Brain microvascular endothelial cell (primary cell): ENCODE measurements at regions not wholly inside any gene's neighbourhood (a gene's known extent, or its start where the extent isn't known, plus 50 kb on each side); places are given as distances from the start of the nearest gene placed in this dataset.

ENCODE experiments used
- DNase-seq: peaks from one replicate; pipeline ENCODE4 v3.0.0-alpha.2; 2020
- H3K27ac ChIP-seq: fragments of 250-450 bp; sonication (Bioruptor Pico); 2 replicates; pipeline ENCODE4 v1.5.1; 2020; ENCODE audit warnings: mild to moderate bottlenecking, moderate library complexity
- H3K27me3 ChIP-seq: fragments of 250-450 bp; sonication (Bioruptor Pico); replicated peaks from 2 replicates; pipeline ENCODE4 v1.5.1; 2020; ENCODE audit warnings: mild to moderate bottlenecking
- H3K36me3 ChIP-seq: fragments of 250-450 bp; sonication (Bioruptor Pico); replicated peaks from 2 replicates; pipeline ENCODE4 v1.5.1; 2020; ENCODE audit warnings: mild to moderate bottlenecking
- H3K4me3 ChIP-seq: 2 replicates; pipeline ENCODE4 v1.5.1; 2011; ENCODE audit warnings: low read depth, mild to moderate bottlenecking, control low read depth, low read length, moderate library complexity
- in situ Hi-C: cut with HindIII; loops from 2 replicates; pipeline ENCODE4 v1.10.0; 2017; ENCODE audit warnings: low sequenced_read_pairs, low pct_ligation_motif_present
- TF ChIP-seq, protein P1 (sequence below): IDR thresholded peaks from 2 replicates; pipeline ENCODE4 v1.5.1; 2011; ENCODE audit warnings: low read depth, mild to moderate bottlenecking, moderate library complexity, low read length, control low read depth, inconsistent platforms; ENCODE audit errors: missing control alignments

DNA sequence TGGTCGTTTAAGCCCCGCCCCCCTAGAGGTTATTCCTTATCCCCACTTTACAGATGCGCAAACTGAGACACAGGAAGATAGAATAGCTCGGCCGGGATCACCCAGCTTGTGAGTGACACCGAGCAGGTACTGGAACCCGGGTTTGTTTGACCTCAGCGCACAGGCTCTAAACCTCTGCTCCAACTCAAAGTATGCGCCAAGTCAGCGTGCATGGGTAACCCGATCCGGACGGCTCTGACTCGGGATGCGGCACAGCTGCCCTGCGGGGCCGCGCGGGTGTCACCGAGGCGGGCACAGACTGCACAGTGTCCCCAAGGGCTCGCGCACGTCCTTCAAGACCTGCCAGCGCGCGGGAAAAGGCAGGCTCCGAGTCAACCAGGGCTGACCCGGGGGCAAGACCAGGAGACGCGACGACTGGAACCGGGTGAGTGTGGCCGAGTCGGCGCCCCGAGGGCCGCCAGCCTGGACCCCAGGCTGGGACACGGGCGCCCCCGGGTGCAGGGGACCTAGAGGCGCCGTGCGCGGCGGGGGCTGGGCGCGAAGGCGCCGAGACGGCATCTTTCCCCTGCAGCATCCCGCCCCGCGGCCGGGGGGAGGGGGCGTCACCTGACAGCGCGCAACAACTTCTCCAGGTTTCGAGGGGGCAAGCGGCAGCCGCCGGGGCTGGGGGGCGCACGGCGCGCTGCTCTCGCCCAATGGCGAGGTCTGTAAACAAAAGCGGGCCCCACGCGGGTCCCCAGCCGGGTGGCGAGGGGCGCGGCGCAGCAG, 101.9 kb upstream of the SOD1 start:
- no peaks in the 10 kb centered on the region for H3K36me3 ChIP-seq
- H3K4me3 ChIP-seq: peak overlapping the region; percentile 66
- H3K27ac ChIP-seq: no peak overlapping the region
- H3K27me3 ChIP-seq: no peaks in the 10 kb centered on the region
- TF ChIP-seq, protein P1, sequence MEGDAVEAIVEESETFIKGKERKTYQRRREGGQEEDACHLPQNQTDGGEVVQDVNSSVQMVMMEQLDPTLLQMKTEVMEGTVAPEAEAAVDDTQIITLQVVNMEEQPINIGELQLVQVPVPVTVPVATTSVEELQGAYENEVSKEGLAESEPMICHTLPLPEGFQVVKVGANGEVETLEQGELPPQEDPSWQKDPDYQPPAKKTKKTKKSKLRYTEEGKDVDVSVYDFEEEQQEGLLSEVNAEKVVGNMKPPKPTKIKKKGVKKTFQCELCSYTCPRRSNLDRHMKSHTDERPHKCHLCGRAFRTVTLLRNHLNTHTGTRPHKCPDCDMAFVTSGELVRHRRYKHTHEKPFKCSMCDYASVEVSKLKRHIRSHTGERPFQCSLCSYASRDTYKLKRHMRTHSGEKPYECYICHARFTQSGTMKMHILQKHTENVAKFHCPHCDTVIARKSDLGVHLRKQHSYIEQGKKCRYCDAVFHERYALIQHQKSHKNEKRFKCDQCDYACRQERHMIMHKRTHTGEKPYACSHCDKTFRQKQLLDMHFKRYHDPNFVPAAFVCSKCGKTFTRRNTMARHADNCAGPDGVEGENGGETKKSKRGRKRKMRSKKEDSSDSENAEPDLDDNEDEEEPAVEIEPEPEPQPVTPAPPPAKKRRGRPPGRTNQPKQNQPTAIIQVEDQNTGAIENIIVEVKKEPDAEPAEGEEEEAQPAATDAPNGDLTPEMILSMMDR: no peak
- in situ Hi-C loops: no loop called here
- no peak for DNase-seq

GRCh38 chr21:31556662-31557061, 102.8 kb upstream of the SOD1 start:
- no peaks in the 10 kb centered on the region for H3K36me3 ChIP-seq
- in situ Hi-C loops: no loop called here
- no peak for DNase-seq
- H3K4me3 ChIP-seq: no peak overlapping the region
- TF ChIP-seq, protein P1: no peak
- H3K27ac ChIP-seq: no peak overlapping the region
- no peaks in the 10 kb centered on the region for H3K27me3 ChIP-seq

- in situ Hi-C loops: no loop called here
- DNase-seq: no peak
- no peaks in the 10 kb centered on the region for H3K36me3 ChIP-seq
- no peak overlapping the region for H3K4me3 ChIP-seq
- TF ChIP-seq, protein P1: no peak
- no peak overlapping the region for H3K27ac ChIP-seq
- no peaks in the 10 kb centered on the region for H3K27me3 ChIP-seq
These were observed 103.7 kb upstream of the SOD1 start for GRCh38 chr21:31555741-31556191.

DNA sequence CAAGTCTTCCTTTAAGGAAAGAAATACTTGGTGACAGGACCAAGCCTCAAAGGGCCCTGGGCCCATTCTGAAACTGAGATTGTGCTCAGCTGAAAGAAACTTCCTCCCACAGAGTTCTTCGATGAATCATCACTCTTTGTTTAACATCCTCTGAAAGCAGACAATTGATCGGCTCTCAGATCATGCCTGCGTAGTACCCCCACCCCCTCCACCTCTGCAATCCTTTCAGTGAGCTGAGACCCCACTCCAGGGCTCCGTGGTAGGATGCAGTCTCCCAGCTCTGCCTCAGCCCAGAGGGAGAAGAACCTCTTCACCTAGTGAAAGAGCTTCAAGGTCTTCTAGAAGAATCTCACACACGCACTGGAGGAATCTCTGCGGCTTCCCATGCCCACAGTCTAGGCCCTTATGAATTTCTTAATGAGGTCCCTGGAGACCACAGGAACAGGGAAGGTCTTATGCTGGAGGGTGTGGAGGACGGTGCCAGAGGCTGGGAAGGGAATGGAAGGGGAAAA, 104.9 kb upstream of the SOD1 start:
- DNase-seq: peak; percentile 54
- H3K27ac ChIP-seq: no peak overlapping the region
- TF ChIP-seq, protein P1: no peak

DNA sequence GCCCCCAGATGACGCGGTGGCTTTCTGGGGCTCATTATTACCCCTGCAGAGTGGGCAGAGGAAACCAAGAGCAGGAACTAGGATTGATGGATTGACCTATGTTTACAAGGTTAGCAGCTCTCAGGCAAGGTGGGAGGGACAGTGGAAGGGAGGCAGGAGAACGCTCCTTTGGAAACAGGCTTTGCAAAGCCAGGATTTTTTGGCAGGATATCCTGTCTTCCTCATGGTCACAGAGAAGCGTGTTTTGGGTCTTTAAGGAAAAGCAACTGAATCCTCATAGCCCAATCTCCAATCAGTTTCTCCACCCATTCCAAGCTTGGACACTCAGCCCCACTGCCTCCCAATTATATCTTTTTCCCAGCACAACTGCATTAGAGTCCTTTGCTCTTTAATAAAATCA, 105.6 kb upstream of the SOD1 start:
- no peak for DNase-seq
- H3K27me3 ChIP-seq: no peaks in the 10 kb centered on the region
- no peaks in the 10 kb centered on the region for H3K36me3 ChIP-seq
- H3K4me3 ChIP-seq: no peak overlapping the region
- H3K27ac ChIP-seq: no peak overlapping the region
- in situ Hi-C loops: no loop called here
- TF ChIP-seq, protein P1: no peak

More for the DNA sequence above, 104.9 kb upstream of the SOD1 start:
- H3K36me3 ChIP-seq: no peaks in the 10 kb centered on the region
- H3K4me3 ChIP-seq: peak overlapping the region; percentile 31
- in situ Hi-C loops: no loop called here
- no peaks in the 10 kb centered on the region for H3K27me3 ChIP-seq

GRCh38 chr21:31553461-31553860, 106.0 kb upstream of the SOD1 start:
- Histone ChIP-seq H3K36me3 (no peaks in the 10 kb centered on the region), H3K4me3 (no peak overlapping the region), H3K27ac (no peak overlapping the region), H3K27me3 (no peaks in the 10 kb centered on the region)
- TF ChIP-seq, protein P1: no peak
- no peak for DNase-seq
- in situ Hi-C loops: no loop called here
